GM18873 (cell line): ENCODE measurements at regions not wholly inside any gene's neighbourhood (a gene's known extent, or its start where the extent isn't known, plus 50 kb on each side); places are given as distances from the start of the nearest gene placed in this dataset.

Experiments
- ATAC-seq: cut with Tn5 transposase; IDR thresholded peaks from one replicate; pipeline ENCODE4 v1.9.1; 2021; ENCODE audit warnings: mild to moderate bottlenecking, moderate library complexity, moderate number of reproducible peaks; ENCODE audit not compliant: unreplicated experiment, low FRiP score

GRCh38 chr7:106196460-106197021, 84.4 kb upstream of the SYPL1 start:
- no peak for ATAC-seq

- ATAC-seq: no peak
Observed at GRCh38 chr7:106193661-106194060, 81.5 kb upstream of the SYPL1 start.

- ATAC-seq: no peak
Observed at GRCh38 chr7:106190589-106191330, 78.6 kb upstream of the SYPL1 start.

- no peak for ATAC-seq
Observed at GRCh38 chr7:106187613-106188350, 75.7 kb upstream of the SYPL1 start.

- ATAC-seq: no peak
Observed at GRCh38 chr7:106185719-106186118, 73.6 kb upstream of the SYPL1 start.

GRCh38 chr7:106183952-106184351, 71.8 kb upstream of the SYPL1 start:
- no peak for ATAC-seq

- no peak for ATAC-seq
Observed at GRCh38 chr7:106182904-106183303, 70.8 kb upstream of the SYPL1 start.

- ATAC-seq: no peak
Observed at GRCh38 chr7:106181658-106182265, 69.7 kb upstream of the SYPL1 start.

- no peak for ATAC-seq
Observed at GRCh38 chr7:106180721-106181120, 68.6 kb upstream of the SYPL1 start.

- no peak for ATAC-seq
Observed at GRCh38 chr7:106179256-106179655, 67.1 kb upstream of the SYPL1 start.

- no peak for ATAC-seq
Observed at GRCh38 chr7:106178593-106179134, 66.6 kb upstream of the SYPL1 start.

GRCh38 chr7:106177738-106178592, 65.9 kb upstream of the SYPL1 start:
- ATAC-seq: no peak

- ATAC-seq: no peak
Observed at GRCh38 chr7:106177300-106177690, 65.2 kb upstream of the SYPL1 start.

- ATAC-seq: peak; percentile 58
Observed at GRCh38 chr7:106176414-106177299, 64.5 kb upstream of the SYPL1 start.

- no peak for ATAC-seq
Observed at GRCh38 chr7:106175507-106175906, 63.4 kb upstream of the SYPL1 start.

- ATAC-seq: no peak
Observed at GRCh38 chr7:106170651-106171050, 58.5 kb upstream of the SYPL1 start.

- no peak for ATAC-seq
Observed at GRCh38 chr7:106169821-106170610, 57.9 kb upstream of the SYPL1 start.

GRCh38 chr7:106167439-106168136, 55.5 kb upstream of the SYPL1 start:
- ATAC-seq: no peak
